ENCODE measurements at regions not wholly inside any gene's neighbourhood (a gene's known extent, or its start where the extent isn't known, plus 50 kb on each side); places are given as distances from the start of the nearest gene placed in this dataset.

DNA sequence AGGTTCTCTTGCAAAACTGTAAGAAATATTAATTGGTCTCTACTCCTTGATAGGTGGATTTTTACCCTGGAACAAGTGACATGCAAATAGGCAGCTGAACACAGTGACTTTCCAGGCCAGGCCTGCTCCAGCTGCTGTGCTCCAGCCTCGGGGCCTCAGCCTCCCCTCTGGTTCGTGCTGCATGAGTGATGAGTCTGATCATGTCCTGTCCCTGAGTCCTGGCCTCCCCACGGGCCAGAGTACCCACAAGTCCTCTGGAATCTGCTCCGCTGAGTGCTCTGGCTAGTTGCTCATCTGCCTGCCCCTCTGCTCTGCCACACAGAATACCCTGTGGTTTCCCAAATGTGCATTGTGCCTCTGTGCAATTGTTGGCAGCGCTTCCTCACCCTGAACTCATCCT, 80.1 kb upstream of the PDZD8 start:
- TF ChIP-seq, protein P1, sequence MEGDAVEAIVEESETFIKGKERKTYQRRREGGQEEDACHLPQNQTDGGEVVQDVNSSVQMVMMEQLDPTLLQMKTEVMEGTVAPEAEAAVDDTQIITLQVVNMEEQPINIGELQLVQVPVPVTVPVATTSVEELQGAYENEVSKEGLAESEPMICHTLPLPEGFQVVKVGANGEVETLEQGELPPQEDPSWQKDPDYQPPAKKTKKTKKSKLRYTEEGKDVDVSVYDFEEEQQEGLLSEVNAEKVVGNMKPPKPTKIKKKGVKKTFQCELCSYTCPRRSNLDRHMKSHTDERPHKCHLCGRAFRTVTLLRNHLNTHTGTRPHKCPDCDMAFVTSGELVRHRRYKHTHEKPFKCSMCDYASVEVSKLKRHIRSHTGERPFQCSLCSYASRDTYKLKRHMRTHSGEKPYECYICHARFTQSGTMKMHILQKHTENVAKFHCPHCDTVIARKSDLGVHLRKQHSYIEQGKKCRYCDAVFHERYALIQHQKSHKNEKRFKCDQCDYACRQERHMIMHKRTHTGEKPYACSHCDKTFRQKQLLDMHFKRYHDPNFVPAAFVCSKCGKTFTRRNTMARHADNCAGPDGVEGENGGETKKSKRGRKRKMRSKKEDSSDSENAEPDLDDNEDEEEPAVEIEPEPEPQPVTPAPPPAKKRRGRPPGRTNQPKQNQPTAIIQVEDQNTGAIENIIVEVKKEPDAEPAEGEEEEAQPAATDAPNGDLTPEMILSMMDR (IDR thresholded peaks at IDR 0.05), result no peak

DNA sequence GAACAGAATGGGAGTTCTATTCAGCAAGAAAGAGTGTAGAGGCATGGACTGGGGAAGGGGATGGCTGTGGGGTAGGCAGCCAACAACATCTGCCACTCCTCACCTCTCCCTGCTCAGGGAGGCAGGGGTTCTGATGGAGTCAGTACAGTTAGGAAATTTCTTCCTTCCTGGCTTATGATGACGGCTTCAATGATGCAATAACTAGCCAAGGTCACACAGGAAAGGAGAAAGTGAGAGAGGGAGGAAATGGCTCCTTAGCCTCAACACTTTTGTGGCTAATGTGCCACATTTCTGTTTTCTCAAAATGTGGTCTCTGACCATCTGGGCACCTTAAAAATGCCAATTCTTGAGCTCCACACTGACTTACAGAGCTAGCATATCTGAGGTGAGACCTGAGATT, 79.3 kb upstream of the PDZD8 start:
- TF ChIP-seq, protein P1 (IDR thresholded peaks at IDR 0.05), result no peak

DNA sequence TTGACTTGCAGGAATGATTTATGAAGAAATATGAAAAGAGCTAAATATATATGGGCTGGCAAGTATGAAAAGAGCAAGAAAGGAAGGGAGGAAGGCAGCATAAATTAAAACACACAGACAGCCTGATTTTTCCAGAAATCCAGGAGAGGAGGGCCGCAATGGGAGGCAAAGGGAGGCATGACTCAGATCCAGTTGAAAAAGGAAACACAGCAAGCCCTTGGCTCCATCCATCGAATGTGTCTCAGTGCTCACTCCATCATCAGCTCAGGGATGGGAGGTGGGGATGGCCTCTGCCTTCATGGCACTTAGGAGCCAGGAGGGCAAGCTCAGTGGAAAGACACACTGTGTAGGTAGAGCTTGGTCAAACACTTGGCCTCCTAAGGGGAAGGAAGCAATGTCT, 75.7 kb upstream of the PDZD8 start:
- TF ChIP-seq, protein P1 (IDR thresholded peaks at IDR 0.05), result no peak

DNA sequence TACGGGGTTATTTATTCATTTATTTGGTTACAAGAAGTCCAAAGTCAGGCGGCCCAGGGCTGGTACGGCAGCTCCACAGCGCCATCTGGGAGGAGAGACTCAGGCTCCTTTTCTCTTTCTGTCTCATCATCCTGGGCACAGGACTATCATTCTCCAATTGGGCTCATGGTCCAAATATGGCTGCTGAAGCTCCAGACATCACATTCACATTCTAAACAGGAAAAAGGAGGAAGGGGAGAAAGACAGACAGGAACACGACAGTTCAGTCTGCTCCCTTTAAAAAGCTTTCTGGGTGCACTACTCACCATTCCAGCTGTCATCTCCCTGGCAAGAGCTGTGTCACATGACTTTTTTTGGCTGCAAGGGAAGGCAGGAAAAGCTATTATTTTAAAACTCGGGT, 74.4 kb upstream of the PDZD8 start:
- TF ChIP-seq, protein P1 (IDR thresholded peaks at IDR 0.05), result peak; percentile 28; the same call in 1 of the 2 replicates

DNA sequence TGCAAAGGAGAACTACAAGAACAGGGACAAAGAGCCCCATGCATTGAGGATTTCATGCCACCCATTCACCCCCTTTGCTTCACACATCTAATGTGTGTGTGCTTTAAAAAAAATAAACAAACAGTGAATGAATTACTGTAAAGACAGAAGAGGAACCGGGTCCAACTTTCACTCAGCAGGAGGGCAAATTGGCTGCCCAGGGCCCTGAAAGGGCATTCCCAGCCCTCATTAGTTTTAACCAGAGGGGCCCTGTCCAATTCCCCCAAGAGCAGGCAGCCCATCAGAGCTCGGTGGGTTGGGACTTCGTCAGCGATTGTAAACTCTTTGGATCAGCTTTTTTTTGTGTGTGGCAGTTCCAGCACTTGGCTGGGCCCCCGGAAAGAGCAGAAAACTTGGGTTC, 73.6 kb upstream of the PDZD8 start:
- TF ChIP-seq, protein P1 (IDR thresholded peaks at IDR 0.05), result no peak

DNA sequence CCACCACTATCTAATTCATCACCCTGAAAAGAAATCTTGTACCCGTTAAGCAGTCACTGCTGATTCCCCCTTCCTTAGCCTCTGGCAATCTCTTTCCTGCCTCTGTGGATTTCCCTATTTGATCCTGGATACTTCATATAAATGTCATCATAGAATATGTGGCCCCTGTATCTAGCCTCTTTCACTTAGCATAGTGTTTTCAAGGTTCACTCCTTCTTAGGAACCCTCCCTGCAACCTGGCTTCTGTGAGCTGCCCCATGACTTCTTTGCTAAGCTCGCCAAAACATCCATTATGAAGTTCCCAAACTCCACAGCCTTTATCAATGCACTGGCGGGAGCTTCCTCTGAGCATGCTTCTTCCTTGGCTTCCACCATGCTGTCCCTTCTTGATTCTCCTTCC, 70.8 kb upstream of the PDZD8 start:
- TF ChIP-seq, protein P1 (IDR thresholded peaks at IDR 0.05), result no peak

DNA sequence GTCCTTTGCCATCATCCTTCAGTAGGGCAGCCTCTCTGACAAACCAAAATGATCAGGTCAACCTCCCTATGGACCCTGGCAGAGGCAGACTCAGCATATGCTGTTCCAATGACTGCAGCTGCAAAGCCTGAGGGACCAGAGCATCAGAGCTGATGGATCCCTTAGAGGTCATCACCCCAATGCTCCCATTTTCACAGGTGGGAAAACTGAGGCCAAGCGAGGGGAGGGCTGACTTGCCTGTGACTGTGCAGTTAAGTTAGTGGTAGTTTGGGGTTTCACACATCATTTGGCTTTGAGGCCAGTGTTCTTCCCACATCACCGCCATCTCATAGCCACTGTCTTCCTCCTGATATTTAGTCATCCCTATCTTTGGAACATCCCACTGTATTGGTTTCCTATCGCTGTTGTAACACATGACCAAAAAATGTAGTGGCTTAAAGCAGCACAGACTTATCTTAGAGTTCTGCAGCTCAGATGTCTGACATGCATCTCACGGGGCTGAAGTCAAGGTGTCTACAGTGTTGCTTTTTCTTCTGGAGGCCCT, 69.3 kb upstream of the PDZD8 start:
- TF ChIP-seq, protein P1 (IDR thresholded peaks at IDR 0.05), result no peak

DNA sequence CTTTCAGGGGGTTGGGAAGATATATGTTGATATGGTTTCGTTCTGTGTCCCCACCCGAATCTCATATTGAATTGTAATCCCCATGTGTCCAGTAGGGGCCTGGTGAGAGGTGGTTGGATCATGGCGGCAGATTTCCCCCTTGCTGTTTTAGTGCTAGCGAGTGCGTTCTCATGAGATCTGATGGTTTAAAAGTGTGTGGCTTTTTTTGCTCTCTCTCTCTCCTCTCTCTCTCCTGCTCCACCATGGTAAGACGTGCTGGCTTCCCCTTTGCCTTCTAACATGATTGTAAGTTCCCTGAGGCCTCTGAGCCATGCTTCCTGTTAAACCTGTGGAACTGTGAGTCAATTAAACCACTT, 68.4 kb upstream of the PDZD8 start:
- TF ChIP-seq, protein P1 (IDR thresholded peaks at IDR 0.05), result no peak

All from LNCAP (cell line).